ENCODE measurements at regions not wholly inside any gene's neighbourhood (a gene's known extent, or its start where the extent isn't known, plus 50 kb on each side); places are given as distances from the start of the nearest gene placed in this dataset.

GRCh38 chr3:164235289-164236028 lies 842.8 kb downstream of the SI start:
- DNase-seq (ENCODE audit: low read depth) = peak; percentile 33

- peak; percentile 80 for DNase-seq (ENCODE audit: low read depth)
Observed at GRCh38 chr3:164233951-164234350, 844.3 kb downstream of the SI start.

GRCh38 chr3:164231718-164232117 lies 846.6 kb downstream of the SI start:
- DNase-seq (ENCODE audit: low read depth) = no peak

GRCh38 chr3:164230385-164231094 lies 847.8 kb downstream of the SI start:
- no peak for DNase-seq (ENCODE audit: low read depth)

- no peak for DNase-seq (ENCODE audit: low read depth)
Observed at GRCh38 chr3:164224126-164224525, 854.2 kb downstream of the SI start.

- DNase-seq (ENCODE audit: low read depth) = peak; percentile 36
Observed at GRCh38 chr3:164222197-164222596, 856.1 kb downstream of the SI start.

- DNase-seq (ENCODE audit: low read depth) = no peak
Observed at GRCh38 chr3:164221297-164221696, 857.0 kb downstream of the SI start.

- no peak for DNase-seq (ENCODE audit: low read depth)
Observed at GRCh38 chr3:164209363-164209762, 868.9 kb downstream of the SI start.

- DNase-seq (ENCODE audit: low read depth) = no peak
Observed at GRCh38 chr3:164208821-164209220, 869.5 kb downstream of the SI start.

GRCh38 chr3:164208048-164208447 lies 870.2 kb downstream of the SI start:
- DNase-seq (ENCODE audit: low read depth) = no peak

- DNase-seq (ENCODE audit: low read depth) = no peak
Observed at GRCh38 chr3:164200053-164200823, 878.1 kb downstream of the SI start.

GRCh38 chr3:164196477-164196876 lies 881.8 kb downstream of the SI start:
- no peak for DNase-seq (ENCODE audit: low read depth)

- DNase-seq (ENCODE audit: low read depth) = peak; percentile 0
Observed at GRCh38 chr3:164194842-164195241, 883.5 kb downstream of the SI start.

GRCh38 chr3:164192974-164193373 lies 885.3 kb downstream of the SI start:
- DNase-seq (ENCODE audit: low read depth) = no peak

GRCh38 chr3:164190566-164190965 lies 887.7 kb downstream of the SI start:
- DNase-seq (ENCODE audit: low read depth) = no peak

- DNase-seq (ENCODE audit: low read depth) = no peak
Observed at GRCh38 chr3:164186095-164186494, 892.2 kb downstream of the SI start.

GRCh38 chr3:164179110-164179774 lies 899.1 kb downstream of the SI start:
- DNase-seq (ENCODE audit: low read depth) = no peak

- DNase-seq (ENCODE audit: low read depth) = no peak
Observed at GRCh38 chr3:164174059-164174458, 904.2 kb downstream of the SI start.

GRCh38 chr3:164155400-164155799 lies 922.9 kb downstream of the SI start:
- peak; percentile 9 for DNase-seq (ENCODE audit: low read depth)

- no peak for DNase-seq (ENCODE audit: low read depth)
Observed at GRCh38 chr3:164144824-164145223, 933.5 kb downstream of the SI start.

GRCh38 chr3:164132878-164133277 lies 945.4 kb downstream of the SI start:
- no peak for DNase-seq (ENCODE audit: low read depth)
